ENCODE measurements at regions not wholly inside any gene's neighbourhood (a gene's known extent, or its start where the extent isn't known, plus 50 kb on each side); places are given as distances from the start of the nearest gene placed in this dataset.

GRCh38 chr2:208698114-208698513 is 291.5 kb downstream of the PTH2R start:
- TF ChIP-seq CTCF (IDR thresholded peaks at IDR 0.05) (no peak), POLR2A (IDR thresholded peaks at IDR 0.05) (no peak)

All from uterus (tissue), 2 donors.